ENCODE measurements at regions not wholly inside any gene's neighbourhood (a gene's known extent, or its start where the extent isn't known, plus 50 kb on each side); places are given as distances from the start of the nearest gene placed in this dataset.

DNA sequence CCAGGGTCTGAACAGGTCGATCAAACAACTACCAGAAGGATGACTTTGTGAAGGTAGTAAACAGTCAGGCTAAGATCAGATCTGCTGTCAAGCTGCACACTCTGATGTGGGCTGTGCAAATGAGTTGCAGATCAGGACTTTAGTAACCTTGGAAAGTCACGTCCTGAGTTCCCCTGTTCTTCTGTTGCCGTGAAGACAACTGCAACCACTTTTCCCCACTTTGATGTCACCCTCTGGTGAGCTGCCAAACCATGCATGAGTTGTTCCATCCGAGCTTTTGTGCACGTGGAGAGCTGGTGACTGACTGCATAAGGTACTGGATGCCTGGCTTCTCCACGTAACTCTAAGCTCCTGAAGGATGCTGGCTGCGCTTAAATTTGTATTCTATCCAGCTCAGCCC is 111.0 kb downstream of the CD83 start:
- TF ChIP-seq, protein P1, sequence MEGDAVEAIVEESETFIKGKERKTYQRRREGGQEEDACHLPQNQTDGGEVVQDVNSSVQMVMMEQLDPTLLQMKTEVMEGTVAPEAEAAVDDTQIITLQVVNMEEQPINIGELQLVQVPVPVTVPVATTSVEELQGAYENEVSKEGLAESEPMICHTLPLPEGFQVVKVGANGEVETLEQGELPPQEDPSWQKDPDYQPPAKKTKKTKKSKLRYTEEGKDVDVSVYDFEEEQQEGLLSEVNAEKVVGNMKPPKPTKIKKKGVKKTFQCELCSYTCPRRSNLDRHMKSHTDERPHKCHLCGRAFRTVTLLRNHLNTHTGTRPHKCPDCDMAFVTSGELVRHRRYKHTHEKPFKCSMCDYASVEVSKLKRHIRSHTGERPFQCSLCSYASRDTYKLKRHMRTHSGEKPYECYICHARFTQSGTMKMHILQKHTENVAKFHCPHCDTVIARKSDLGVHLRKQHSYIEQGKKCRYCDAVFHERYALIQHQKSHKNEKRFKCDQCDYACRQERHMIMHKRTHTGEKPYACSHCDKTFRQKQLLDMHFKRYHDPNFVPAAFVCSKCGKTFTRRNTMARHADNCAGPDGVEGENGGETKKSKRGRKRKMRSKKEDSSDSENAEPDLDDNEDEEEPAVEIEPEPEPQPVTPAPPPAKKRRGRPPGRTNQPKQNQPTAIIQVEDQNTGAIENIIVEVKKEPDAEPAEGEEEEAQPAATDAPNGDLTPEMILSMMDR (IDR thresholded peaks at IDR 0.05; ENCODE audit: insufficient read depth, low read length, poor library complexity, severe bottlenecking) = no peak
- no peak for TF ChIP-seq EZH2phosphoT487 (conservative IDR thresholded peaks at IDR 0.05; ENCODE audit: low read length)
